Natural killer cell (primary cell): ENCODE measurements at regions not wholly inside any gene's neighbourhood (a gene's known extent, or its start where the extent isn't known, plus 50 kb on each side); places are given as distances from the start of the nearest gene placed in this dataset.
"Not testable (repeated sequence)": the region's sequence is repeated elsewhere in the genome, so short reads cannot be mapped to it uniquely, and the experiment has no call there.

Experiments
- ATAC-seq, 3 donors: fragments of 150-1000 bp in 2 of 3; fragments of 200-7000 bp in 1 of 3; cut with Tn5 transposase; 1 replicate in 1 of 3; 2 replicates in 2 of 3; pipeline ENCODE4 v1.10.0; 2021; ENCODE audit warnings: mild to moderate bottlenecking in 2 of 3, moderate library complexity in 2 of 3
- DNase-seq, 2 donors: peaks; one replicate each; pipeline versions ENCODE4 v3.0.0 to v3.0.0-alpha.2; 2013 to 2021; ENCODE audit warnings: mixed read lengths in 1 of 2
- H3K27ac ChIP-seq: one replicate; pipeline ENCODE4 v1.5.1; 2013; ENCODE audit warnings: mild to moderate bottlenecking, low read length
- H3K27me3 ChIP-seq: one replicate; pipeline ENCODE4 v1.6.1; 2013; ENCODE audit warnings: low read length; ENCODE audit not compliant: control insufficient read depth, insufficient read depth
- H3K36me3 ChIP-seq: one replicate; pipeline ENCODE4 v1.6.1; 2013; ENCODE audit warnings: low read length; ENCODE audit not compliant: control insufficient read depth, insufficient read depth
- H3K4me1 ChIP-seq: one replicate; pipeline ENCODE4 v1.6.1; 2013; ENCODE audit warnings: low read length; ENCODE audit not compliant: control insufficient read depth, insufficient read depth
- H3K4me3 ChIP-seq: one replicate; pipeline ENCODE4 v1.5.1; 2013; ENCODE audit warnings: low read length
- H3K9me3 ChIP-seq: one replicate; pipeline ENCODE4 v1.6.1; 2013; ENCODE audit warnings: low read length; ENCODE audit not compliant: control insufficient read depth, insufficient read depth
- H3K27ac Mint-ChIP-seq, 2 donors: one replicate each; pipeline ENCODE4 v1.8.0; 2022; ENCODE audit warnings: mild to moderate bottlenecking in 2 of 2, mixed read lengths in 2 of 2, moderate library complexity in 1 of 2
- H3K27me3 Mint-ChIP-seq, 2 donors: one replicate each; pipeline ENCODE4 v1.8.0; 2022; ENCODE audit warnings: low read depth in 2 of 2, mixed read lengths in 2 of 2
- H3K36me3 Mint-ChIP-seq: one replicate; pipeline ENCODE4 v1.8.0; 2022; ENCODE audit warnings: mixed read lengths
- H3K4me1 Mint-ChIP-seq, 2 donors: one replicate each; pipeline ENCODE4 v1.8.0; 2022; ENCODE audit warnings: mixed read lengths in 2 of 2
- H3K4me3 Mint-ChIP-seq: one replicate; pipeline ENCODE4 v1.8.0; 2022; ENCODE audit warnings: mild to moderate bottlenecking, moderate library complexity, mixed read lengths
- H3K9me3 Mint-ChIP-seq, 2 donors: one replicate each; pipeline ENCODE4 v1.8.0; 2022; ENCODE audit warnings: mixed read lengths in 2 of 2
- WGBS: methylation state at CpG from one replicate; pipeline ENCODE4 v1.1.7; 2013; ENCODE audit warnings: missing lambda C conversion rate; ENCODE audit not compliant: insufficient coverage; 5-methylcytosine and 5-hydroxymethylcytosine counted together
- intact Hi-C: fragments of 100-400 bp; cut with micrococcal nuclease; formaldehyde crosslinking; loops from one replicate; pipeline ENCODE4 v1.14.2; 2022
- TF ChIP-seq, protein P1 (sequence below): fragments of 200-600 bp; IDR thresholded peaks from one replicate; pipeline ENCODE4 v1.8.0; 2022; ENCODE audit warnings: antibody characterized with exemption

DNA sequence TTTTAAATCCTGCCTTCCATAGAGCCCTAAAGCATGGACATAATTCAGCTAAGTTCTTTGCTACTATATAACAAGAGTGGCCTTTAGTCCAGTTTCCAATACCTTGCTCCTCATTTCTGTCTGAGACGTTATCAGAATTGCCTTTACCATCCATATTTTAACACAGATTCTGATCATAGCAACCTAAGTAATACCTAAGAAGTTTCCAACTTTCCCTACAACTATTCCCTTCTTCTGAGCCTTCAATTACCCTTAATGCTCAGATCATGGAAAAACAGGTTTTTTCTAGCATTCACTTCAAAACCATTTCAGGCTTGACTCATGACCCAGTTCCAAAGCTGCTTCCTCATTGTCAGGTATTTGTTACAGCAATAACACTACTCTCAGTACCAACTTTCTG is 367.1 kb downstream of the C6orf118 start:
- whole genome bisulfite sequencing = 85% methylated on average over 1 of the region's 1 CpG
- no peaks in the 10 kb centered on the region for H3K4me1 Mint-ChIP-seq
- Histone ChIP-seq H3K4me3 (no peak overlapping the region), H3K36me3 (no peaks in the 10 kb centered on the region), H3K9me3 (no peaks in the 10 kb centered on the region), H3K4me1 (no peaks in the 10 kb centered on the region), H3K27me3 (no peaks in the 10 kb centered on the region), H3K27ac (no peak overlapping the region)
- H3K27ac Mint-ChIP-seq = no peak overlapping the region
- no peaks in the 10 kb centered on the region for H3K36me3 Mint-ChIP-seq
- peaks cover 12 to 22% of the 10 kb centered on the region in 2 donors for H3K9me3 Mint-ChIP-seq
- intact Hi-C loops = no loop called here
- no peak overlapping the region for H3K4me3 Mint-ChIP-seq
- TF ChIP-seq, protein P1, sequence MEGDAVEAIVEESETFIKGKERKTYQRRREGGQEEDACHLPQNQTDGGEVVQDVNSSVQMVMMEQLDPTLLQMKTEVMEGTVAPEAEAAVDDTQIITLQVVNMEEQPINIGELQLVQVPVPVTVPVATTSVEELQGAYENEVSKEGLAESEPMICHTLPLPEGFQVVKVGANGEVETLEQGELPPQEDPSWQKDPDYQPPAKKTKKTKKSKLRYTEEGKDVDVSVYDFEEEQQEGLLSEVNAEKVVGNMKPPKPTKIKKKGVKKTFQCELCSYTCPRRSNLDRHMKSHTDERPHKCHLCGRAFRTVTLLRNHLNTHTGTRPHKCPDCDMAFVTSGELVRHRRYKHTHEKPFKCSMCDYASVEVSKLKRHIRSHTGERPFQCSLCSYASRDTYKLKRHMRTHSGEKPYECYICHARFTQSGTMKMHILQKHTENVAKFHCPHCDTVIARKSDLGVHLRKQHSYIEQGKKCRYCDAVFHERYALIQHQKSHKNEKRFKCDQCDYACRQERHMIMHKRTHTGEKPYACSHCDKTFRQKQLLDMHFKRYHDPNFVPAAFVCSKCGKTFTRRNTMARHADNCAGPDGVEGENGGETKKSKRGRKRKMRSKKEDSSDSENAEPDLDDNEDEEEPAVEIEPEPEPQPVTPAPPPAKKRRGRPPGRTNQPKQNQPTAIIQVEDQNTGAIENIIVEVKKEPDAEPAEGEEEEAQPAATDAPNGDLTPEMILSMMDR = no peak
- ATAC-seq (no peak), DNase-seq (no peak)
- no peaks in the 10 kb centered on the region for H3K27me3 Mint-ChIP-seq

DNA sequence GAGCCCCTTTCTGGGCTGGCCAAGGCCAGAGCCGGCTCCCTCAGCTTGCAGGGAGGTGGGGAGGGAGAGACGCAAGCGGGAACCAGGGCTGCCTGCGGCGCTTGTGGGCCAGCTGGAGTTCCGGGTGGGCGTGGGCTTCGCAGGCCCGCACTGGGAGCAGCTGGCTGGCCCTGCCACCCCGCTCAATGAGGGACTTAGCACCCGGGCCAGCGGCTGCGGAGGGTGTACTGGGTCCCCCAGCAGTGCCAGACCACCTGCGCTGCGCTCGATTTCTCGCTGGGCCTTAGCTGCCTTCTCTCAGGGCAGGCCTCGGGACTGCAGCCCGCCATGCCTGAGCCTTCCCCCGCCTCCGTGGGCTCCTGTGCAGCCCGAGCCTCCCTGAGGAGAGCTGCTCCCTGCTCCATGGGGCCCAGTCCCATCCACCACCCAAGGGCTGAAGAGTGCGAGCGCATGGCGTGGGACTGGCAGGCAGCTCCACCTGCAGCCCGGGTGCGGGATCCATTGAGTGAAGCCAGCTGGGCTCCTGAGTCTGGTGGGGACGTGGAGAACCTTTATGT is 376.1 kb downstream of the C6orf118 start:
- H3K27me3 ChIP-seq, H3K36me3 ChIP-seq, H3K4me1 ChIP-seq, intact Hi-C loops, H3K9me3 ChIP-seq, H3K9me3 Mint-ChIP-seq, H3K27ac Mint-ChIP-seq, H3K27ac ChIP-seq, H3K4me3 ChIP-seq, DNase-seq, H3K27me3 Mint-ChIP-seq, H3K4me1 Mint-ChIP-seq, ATAC-seq, H3K36me3 Mint-ChIP-seq, H3K4me3 Mint-ChIP-seq: not testable (repeated sequence)
- 95% methylated on average over 27 of the region's 28 CpGs for WGBS

DNA sequence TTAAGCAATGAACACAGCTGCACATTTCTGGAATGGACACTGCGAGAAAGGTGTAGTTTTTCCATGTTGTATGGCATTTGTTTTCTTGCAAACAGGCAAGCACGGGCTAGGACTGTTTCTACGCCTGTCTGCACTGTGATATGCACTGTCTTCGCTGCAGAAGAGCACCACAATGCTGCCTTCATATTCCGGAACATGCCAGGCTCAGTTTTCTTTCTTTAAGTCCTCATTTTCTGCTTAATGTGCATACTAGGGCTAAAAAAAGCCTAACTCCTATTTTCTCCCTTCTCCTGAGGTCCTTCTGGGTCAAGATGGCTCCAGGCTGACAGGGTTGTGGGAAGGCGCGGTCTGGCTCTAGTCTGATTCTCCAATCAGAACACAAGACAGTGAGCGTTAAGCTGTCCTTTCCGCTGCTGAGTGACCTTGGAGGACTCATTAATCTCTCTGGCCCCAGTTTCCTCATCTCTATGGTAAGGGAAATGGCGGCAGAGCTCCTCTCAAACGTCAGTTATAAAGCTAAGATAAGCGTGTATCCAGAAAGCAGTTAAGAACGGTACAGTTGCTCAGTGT is 379.9 kb downstream of the C6orf118 start:
- Mint-ChIP-seq H3K27ac (no peak overlapping the region), H3K9me3 (no peaks in the 10 kb centered on the region), H3K27me3 (no peaks in the 10 kb centered on the region), H3K4me1 (no peaks in the 10 kb centered on the region), H3K4me3 (no peak overlapping the region), H3K36me3 (no peaks in the 10 kb centered on the region)
- Histone ChIP-seq H3K4me3 (no peak overlapping the region), H3K36me3 (no peaks in the 10 kb centered on the region), H3K9me3 (no peaks in the 10 kb centered on the region), H3K27me3 (no peaks in the 10 kb centered on the region), H3K4me1 (no peaks in the 10 kb centered on the region), H3K27ac (no peak overlapping the region)
- 90% methylated on average over 13 of the region's 13 CpGs for WGBS
- DNase-seq = no peak
- ATAC-seq = no peak
- intact Hi-C loops = no loop called here
- TF ChIP-seq, protein P1 = no peak

DNA sequence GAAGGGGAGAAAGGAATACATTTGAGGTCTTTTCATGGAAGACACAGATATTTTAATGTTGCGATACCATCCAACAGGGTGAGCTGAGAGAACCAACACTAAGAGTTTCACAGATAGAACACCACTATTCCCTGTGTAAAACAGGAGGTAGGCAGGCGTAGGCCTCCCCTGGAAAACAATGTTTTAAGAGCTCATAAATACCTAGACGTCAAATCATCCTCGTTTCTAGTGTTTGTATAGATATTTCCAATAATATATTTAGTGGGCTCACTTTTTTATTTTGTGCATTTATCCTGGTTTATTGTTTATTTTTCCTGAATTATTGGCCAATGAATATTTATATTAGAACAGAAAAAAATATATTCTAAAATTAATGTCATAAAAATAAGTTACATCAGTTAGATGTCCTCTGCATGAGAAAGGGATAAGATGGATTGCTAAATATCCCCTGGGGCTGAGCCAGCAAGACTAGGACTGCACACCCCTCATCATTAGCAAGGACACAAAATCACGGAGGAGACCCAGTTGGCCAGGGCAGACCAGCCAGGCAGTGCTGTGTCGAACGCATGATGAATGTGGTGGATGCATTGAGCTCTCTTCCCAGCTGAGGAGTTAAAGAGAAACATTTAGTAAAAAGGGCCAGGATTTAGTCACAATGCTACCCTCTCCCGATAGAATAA is 380.5 kb downstream of the C6orf118 start:
- Histone ChIP-seq H3K4me3 (no peak overlapping the region), H3K9me3 (no peaks in the 10 kb centered on the region), H3K4me1 (no peaks in the 10 kb centered on the region), H3K36me3 (no peaks in the 10 kb centered on the region), H3K27ac (no peak overlapping the region), H3K27me3 (no peaks in the 10 kb centered on the region)
- Mint-ChIP-seq H3K27me3 (no peaks in the 10 kb centered on the region), H3K36me3 (no peaks in the 10 kb centered on the region), H3K27ac (no peak overlapping the region), H3K9me3 (no peaks in the 10 kb centered on the region), H3K4me3 (no peak overlapping the region), H3K4me1 (no peaks in the 10 kb centered on the region)
- 92% methylated on average over 5 of the region's 8 CpGs for WGBS
- DNase-seq (no peak), ATAC-seq (no peak)
- intact Hi-C loops = no loop called here
- TF ChIP-seq, protein P1 = no peak
